Stimulated activated CD4-positive, alpha-beta T cell treated with anti-CD3 and anti-CD28 coated beads, Interleukin-4, amount 100 ng/mL, for 24 hours (primary cell): ENCODE measurements at regions not wholly inside any gene's neighbourhood (a gene's known extent, or its start where the extent isn't known, plus 50 kb on each side); places are given as distances from the start of the nearest gene placed in this dataset.
"Not testable (repeated sequence)": the region's sequence is repeated elsewhere in the genome, so short reads cannot be mapped to it uniquely, and the experiment has no call there.

Experiments used
- DNase-seq: peaks from one replicate; pipeline ENCODE4 v3.0.0-alpha.2; 2020

GRCh38 chr3:168839653-168840052 is 743.9 kb upstream of the GOLIM4 start:
- no peak for DNase-seq

DNA sequence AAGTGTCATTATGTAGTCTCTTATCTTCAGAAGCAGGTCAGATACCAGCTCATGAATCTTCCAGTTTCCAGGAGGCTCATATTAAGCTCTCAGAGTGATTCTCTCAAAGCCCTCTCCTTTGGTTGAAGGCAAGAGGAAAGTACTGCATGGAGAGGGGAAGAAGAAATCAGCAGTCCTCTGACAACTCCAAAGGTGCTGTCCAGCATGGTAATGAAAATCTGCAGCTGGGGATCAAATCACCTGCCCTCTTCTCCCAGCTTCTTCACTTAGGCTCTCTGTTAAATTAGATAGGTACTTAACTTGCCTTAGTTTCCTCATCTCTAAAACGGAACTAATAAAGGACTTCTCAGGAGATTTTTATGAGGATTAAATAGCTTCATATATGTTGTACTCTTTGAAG is 738.8 kb upstream of the GOLIM4 start:
- DNase-seq, result no peak

GRCh38 chr3:168828943-168829342 is 733.2 kb upstream of the GOLIM4 start:
- DNase-seq, result no peak

DNA sequence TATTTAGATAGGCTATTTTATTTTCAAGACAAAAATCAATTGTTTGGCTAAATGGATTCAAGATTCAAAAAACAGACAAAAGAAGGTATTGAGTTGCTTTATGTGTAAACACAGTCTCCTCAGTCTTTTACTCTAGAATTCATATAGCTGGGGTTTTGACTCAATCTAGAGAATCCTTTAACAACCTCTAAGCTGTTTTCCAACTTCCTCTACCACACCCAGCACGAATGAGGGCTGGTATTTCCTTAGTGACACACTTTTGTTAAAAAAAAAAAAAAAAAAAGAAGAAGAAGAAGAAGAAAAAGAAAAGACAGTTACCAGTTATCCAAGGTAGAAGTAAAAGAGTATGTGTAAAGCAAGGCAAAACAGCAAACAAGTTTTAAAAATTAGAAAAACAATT is 732.8 kb upstream of the GOLIM4 start:
- DNase-seq, result no peak

DNA sequence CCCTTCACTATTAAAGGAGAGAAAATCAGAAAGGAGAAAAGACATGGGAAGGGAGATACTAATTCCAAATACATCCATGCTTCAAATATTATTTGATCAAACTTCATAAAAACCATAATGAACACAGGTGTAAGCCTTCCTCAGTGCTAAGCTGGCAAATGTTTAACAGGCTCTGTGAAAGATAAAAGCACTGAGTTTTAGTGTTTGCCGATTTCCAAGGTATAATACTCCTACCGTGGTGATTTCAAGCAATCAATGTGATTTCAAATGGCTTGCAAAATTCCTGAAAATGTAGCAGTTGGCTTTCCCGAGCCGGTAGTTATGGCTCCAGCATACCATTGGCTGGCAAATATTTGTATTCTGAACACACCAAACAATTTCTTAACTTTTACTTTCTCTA is 732.3 kb upstream of the GOLIM4 start:
- DNase-seq, result no peak

- no peak for DNase-seq
These were observed 728.4 kb upstream of the GOLIM4 start for GRCh38 chr3:168824107-168824506.

DNA sequence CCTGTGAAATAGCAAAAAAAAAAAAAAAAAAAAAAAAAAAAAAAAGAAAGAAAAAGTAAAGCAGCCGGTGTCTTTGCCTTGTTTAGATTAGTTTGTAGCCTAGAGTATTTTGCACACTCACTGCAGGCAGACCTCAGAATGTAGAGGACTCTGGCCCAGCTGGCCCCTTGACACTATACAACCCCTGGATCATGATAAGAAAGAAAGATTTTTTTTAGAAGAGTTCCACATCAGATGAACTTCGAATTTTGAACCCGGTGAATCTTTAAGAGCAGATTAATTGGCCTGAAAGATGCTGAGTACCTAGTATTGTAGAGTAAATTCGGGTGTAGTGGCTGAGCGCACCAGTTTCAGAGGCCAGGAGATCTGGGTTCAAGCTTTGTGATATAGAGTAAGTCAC is 727.7 kb upstream of the GOLIM4 start:
- DNase-seq, result no peak

DNA sequence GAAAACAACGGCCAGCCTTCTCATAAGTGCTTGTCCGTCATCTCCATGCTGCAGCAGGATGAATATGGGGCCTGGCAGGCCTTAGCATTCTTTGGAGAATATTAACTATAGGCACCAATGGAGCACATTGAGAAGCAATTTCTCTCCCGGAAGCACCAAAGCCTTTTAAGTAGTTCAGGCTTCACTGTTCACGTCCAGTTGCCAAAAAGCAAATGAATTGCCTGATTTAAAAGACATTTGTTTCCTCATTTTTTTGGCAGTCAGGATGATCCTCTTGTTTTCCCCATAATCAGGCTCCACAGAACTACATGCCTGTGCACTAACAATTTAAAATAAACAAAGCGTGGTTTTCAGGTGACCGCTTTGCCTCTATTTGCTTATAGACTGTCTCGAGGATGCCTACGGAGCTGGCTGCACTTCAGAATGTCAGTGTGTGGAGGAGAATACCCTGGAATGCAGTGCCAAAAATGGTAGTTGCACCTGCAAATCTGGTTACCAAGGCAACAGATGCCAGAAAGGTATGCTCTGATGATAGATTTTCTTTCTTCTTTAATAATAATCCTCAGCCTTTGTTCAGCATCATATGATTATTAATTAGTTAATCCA is 725.2 kb upstream of the GOLIM4 start:
- no peak for DNase-seq

GRCh38 chr3:168817177-168817576 is 721.5 kb upstream of the GOLIM4 start:
- no peak for DNase-seq

DNA sequence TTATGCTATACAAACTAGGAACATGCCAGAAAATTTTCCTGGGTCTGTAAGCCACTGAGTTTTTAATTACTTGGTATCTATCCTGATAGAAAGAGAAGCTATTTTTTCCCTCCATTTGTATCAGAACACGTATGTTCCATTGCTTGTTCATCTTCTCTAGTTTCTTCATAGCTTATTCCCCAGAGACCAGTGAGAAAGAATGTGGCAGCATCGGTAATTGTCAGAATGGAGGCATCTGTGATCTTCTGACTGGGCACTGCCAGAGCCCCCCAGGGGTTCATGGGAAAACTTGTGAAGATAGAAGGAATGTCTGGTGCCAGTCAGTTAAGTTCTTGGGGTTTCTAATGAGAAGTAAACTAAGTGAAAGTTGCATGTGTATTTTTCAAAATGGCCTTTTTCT is 720.2 kb upstream of the GOLIM4 start:
- no peak for DNase-seq

GRCh38 chr3:168813225-168813802 is 717.6 kb upstream of the GOLIM4 start:
- no peak for DNase-seq

- DNase-seq, result no peak
These were observed 716.5 kb upstream of the GOLIM4 start for GRCh38 chr3:168812234-168812633.

DNA sequence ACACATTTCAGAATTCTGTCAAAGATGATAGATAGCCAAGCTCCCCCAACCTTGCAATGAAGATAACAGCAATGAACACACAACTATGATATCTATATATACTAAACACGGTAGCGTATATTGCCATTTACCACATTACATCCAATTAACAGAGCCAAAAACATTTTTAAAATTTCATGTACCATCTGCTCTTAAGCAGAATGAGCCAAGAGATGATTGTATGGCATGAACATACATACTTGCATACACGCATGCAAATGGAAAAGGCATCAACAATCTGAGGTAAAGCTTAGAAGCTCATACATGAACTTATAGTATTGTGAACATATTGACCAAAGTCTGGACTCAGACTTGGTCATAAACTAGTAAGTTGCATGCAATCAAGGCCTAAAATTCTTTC is 712.9 kb upstream of the GOLIM4 start:
- DNase-seq, result no peak

- DNase-seq, result no peak
These were observed 711.7 kb upstream of the GOLIM4 start for GRCh38 chr3:168807448-168807847.

GRCh38 chr3:168806871-168807270 is 711.1 kb upstream of the GOLIM4 start:
- no peak for DNase-seq

GRCh38 chr3:168803536-168803935 is 707.8 kb upstream of the GOLIM4 start:
- DNase-seq, result no peak

DNA sequence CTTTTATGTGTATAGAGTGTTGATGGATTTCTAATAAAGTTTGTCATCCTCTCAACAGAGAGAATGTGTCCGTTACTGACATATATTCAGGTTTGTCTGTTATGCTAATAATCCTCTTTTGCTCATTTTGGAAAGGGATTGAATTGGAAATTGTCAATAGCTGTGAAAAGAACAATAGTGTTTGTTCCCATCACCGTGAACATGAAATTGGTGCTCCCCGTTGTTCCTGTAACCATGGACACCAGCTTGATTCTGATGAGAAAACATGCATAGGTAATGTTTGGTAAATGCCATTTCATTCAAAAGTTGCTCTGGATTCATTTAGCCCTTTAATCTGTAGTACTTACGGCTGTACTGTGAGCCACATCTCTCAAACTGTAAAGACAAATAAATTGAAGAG is 707.0 kb upstream of the GOLIM4 start:
- no peak for DNase-seq

- DNase-seq, result no peak
These were observed 706.1 kb upstream of the GOLIM4 start for GRCh38 chr3:168801794-168802193.

DNA sequence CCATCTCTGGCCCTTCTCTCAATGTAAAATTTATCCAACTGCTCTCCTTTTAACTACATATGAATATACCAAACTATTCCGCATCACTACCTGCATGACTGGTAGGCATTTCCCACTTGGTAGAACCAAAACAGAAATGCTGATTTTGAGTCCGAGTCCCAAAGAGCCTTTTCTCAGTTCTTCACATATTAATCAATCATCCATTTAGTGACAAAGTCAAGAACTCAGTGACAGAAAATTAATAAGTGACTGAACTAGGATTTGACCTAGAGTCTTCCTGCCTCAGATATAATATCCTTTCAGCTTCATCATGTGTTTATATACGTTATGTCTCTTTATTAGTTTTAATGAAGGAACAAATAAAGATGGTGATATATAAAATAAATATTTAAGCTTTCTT is 700.6 kb upstream of the GOLIM4 start:
- no peak for DNase-seq

GRCh38 chr3:168794427-168794826 is 698.7 kb upstream of the GOLIM4 start:
- no peak for DNase-seq

- no peak for DNase-seq
These were observed 686.5 kb upstream of the GOLIM4 start for GRCh38 chr3:168782193-168782592.

DNA sequence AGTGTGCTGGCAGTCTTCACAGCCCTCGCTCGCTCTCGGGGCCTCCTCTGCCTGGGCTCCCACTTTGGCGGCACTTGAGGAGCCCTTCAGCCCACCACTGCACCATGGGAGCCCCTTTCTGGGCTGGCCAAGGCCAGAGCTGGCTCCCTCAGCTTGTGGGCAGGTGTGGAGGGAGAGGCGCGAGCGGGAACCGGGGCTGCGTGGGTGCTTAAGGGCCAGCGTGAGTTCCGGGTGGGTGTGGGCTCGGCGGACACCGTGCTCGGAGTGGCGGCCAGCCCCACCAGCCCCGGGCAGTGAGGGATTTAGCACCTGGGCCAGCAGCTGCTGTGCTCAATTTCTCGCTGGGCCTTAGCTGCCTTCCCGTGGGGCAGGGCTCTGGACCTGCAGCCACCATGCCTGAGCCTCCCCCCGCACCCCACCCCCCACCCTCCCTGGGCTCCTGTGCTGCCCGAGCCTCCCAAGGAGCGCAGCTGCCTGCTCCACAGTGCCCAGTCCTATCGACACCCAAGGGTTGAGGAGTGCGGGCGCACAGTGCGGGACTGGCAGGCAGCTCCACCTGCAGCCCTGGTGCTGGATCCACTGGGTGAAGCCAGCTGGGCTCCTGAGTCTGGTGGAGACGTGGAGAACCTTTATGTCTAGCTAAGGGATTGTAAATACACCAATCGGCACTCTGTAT is 684.4 kb upstream of the GOLIM4 start:
- DNase-seq, result not testable (repeated sequence)

DNA sequence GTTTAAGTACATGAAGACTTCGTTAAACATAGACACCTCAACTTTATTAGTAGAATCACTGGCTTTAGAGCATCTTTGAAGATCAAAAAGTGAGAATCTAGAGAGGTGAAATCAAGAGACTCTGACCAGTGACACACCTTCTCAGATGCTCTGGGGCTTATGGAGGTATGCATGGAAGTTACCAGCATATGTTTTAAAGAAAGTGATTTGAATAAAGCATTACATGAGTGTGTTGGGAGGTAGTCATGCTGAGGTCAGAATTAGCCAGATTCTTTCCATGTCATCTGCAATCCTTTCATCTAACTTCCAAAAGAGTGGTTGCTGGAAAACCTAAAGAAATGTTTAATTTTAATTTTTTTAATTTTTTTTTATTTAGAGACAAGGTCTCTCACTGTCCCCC is 658.0 kb upstream of the GOLIM4 start:
- no peak for DNase-seq

DNA sequence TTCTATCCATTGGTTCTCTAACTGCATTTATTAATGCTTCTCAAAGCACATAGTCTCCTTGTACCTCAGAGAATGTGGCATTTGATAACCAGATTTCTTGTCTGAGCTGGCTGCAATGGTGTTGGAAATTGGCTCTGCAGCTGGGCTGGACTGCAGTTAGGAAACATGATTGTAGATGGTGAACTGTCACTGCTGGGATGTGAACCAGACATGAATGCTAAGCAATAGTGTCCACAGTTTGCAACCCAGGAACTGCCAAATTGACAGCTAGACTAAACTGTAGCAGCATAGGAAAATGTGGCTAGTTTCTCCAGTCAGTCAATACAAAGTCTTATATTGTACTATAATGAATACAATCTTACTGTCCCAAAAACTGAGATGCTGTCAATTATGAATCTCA is 656.6 kb upstream of the GOLIM4 start:
- no peak for DNase-seq

- no peak for DNase-seq
These were observed 652.0 kb upstream of the GOLIM4 start for GRCh38 chr3:168747697-168748096.
